ENCODE measurements at regions not wholly inside any gene's neighbourhood (a gene's known extent, or its start where the extent isn't known, plus 50 kb on each side); places are given as distances from the start of the nearest gene placed in this dataset.

DNA sequence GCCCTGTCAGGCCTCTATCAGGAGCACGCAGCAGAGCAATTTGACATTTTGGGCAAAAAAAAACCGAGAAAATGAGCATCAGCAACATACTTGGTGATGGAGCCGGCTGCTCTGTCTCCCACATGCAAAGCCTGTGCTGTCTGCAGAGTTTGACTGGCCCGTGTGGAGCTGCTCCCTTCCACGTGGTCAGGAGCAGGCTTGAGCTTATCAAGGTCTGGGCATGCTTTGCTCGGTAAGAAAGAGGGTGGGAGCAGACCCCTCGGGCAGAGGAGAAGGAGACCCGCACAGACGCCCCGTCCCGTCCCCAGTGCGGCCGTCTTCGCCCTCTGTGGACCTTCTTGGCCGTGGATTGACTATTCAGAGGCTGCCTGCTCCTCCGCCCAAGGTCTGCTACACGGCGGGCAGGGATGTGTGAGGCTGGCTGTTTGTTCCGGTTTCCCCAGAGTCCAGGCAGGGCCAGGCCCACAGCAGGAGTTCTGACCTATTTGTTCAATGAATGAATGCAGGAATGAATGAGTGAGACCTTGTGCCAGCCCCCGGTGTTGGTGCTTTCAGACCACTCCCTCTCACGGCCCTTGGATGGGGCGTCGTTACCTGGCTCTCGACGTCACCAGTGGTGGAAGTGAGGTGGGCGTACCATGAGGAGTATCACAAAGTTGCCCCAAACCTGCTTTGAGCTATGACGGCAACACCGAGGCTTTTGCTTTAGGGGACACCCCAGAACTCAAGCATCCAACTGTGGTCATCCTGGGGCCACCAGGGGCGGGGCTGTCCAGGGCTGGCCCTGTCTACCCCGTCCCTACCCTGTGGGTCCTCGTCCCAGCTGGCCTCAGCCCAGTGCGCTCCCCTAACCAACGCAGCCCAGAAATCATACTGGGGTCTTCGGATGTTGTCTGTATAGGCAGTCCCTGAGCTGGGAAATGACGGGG, 54.7 kb upstream of the ADRA2C start:
- H3K27ac ChIP-seq: no peak overlapping the region
- H3K9me3 ChIP-seq: no peaks in the 10 kb centered on the region
- TF ChIP-seq RNF2 (IDR thresholded peaks at IDR 0.05; ENCODE audit: borderline replicate concordance, low read depth) (no peak), NR3C1 (IDR thresholded peaks at IDR 0.05) (no peak), BHLHE40 (IDR thresholded peaks at IDR 0.05; ENCODE audit: low read depth, low read length) (no peak), HOXA7 (CRISPR knock-in tag; IDR thresholded peaks at IDR 0.05) (no peak), RAD21 (conservative IDR thresholded peaks at IDR 0.05 in 1 of 2, IDR thresholded peaks at IDR 0.05 in 1 of 2) (no peak)
- 46% methylated on average over 14 of the region's 35 CpGs for WGBS (ENCODE audit: missing lambda C conversion rate)
- FAIRE-seq (no peak), ATAC-seq (no peak), DNase-seq (ENCODE audit: low read depth in 1 of 2, low spot score in 1 of 2) (no peak)
- POLR2A ChIA-PET: no interaction called here
- no peak overlapping the region for H3K4me3 ChIP-seq
- CTCF ChIA-PET: no interaction called here
- H3K4me1 ChIP-seq: no peaks in the 10 kb centered on the region
- H3K4me2 ChIP-seq: no peak overlapping the region

DNA sequence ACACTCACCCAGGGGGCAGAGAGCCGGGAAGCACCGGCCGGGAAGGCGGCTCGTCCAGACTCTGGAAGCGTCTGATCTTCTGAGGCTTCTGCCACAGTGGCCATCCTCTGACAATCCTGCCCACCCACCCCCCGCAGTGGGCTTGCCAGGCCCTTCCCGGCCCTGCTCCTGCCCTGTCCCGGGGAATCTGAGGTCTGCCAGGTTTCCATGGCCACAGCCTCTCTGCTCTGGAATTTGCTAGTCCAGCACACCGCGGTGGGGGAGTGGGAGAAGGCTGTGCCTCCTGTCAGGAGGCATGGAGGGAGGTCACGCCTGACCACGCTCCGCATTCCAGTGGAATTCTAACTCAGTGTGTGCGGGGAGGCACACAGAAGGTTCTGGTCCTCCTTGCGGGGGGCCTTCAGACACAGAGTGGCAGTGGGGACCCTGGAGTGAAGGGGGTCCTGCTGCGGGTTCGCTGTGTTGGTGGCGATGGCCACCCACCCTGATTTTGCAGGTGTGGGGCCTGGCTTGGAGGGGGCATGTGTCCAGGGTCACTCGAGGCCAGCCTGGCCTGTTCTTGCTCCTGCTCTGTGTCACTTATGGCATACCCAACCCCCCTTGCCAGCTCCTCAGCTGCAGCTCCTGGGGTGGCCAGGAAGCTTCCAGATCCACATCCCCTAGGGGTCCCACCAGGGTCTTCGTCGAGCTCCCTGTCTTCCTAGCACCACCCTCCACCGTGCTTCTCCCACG, 55.6 kb upstream of the ADRA2C start:
- ATAC-seq: no peak
- no peak for FAIRE-seq
- ChIA-PET CTCF (no interaction called here), POLR2A (no interaction called here)
- H3K9me3 ChIP-seq: no peaks in the 10 kb centered on the region
- WGBS (ENCODE audit: missing lambda C conversion rate): 72% methylated on average over 4 of the region's 24 CpGs
- H3K27ac ChIP-seq: no peak overlapping the region
- no peak overlapping the region for H3K4me2 ChIP-seq
- DNase-seq (ENCODE audit: low read depth in 1 of 2, low spot score in 1 of 2): no peak
- TF ChIP-seq CHD4 (IDR thresholded peaks at IDR 0.05; ENCODE audit: borderline replicate concordance): no peak
- no peak for TF ChIP-seq TFCP2L1 (CRISPR knock-in tag; IDR thresholded peaks at IDR 0.05)
- H3K4me3 ChIP-seq: no peak overlapping the region
- H3K4me1 ChIP-seq: no peaks in the 10 kb centered on the region

DNA sequence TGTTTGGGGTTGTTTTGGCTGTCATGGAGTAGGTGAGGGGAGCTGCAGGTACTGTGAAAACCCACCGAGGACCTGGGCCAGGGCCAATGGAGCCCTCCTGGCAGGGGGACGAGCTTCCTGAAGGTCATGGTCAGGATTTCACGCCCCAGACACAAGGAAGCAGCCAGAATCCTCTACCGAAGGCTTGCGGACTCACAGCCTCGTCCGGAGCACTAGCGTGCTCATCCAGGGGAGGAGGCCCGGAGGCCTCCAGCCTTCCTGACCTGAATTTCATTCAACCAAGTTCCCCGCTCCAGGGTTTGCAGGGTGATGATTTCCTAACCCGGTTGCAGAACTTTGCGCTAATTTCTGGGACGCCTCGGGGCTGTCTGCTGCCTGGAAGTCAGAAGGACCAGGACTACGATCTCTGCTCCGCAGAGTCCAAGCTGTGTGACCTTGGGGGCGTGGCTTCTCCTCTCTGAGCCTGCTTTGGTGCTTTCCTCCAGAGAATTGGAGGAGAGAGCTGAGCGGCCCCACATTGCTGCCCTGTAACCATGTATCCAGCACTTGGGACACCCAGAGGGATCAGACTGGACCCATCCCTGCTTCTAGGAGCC, 56.2 kb upstream of the ADRA2C start:
- no peaks in the 10 kb centered on the region for H3K4me1 ChIP-seq

More for the DNA sequence above, 56.2 kb upstream of the ADRA2C start:
- 68% methylated on average over 9 of the region's 18 CpGs for WGBS (ENCODE audit: missing lambda C conversion rate)
- ChIA-PET CTCF (no interaction called here), POLR2A (no interaction called here)
- no peak for DNase-seq (ENCODE audit: low read depth in 1 of 2, low spot score in 1 of 2)
- FAIRE-seq: no peak
- Histone ChIP-seq H3K4me2 (no peak overlapping the region), H3K9me3 (no peaks in the 10 kb centered on the region), H3K4me3 (no peak overlapping the region), H3K27ac (no peak overlapping the region)
- no peak for ATAC-seq
- TF ChIP-seq ZFP36 (IDR thresholded peaks at IDR 0.05; ENCODE audit: borderline replicate concordance, partially characterized antibody) (no peak), SMC3 (IDR thresholded peaks at IDR 0.05) (no peak), FOXS1 (CRISPR knock-in tag; IDR thresholded peaks at IDR 0.05) (no peak), NR3C1 (IDR thresholded peaks at IDR 0.05) (no peak), RCOR1 (IDR thresholded peaks at IDR 0.05; ENCODE audit: low read depth, low read length) (no peak), RAD21 (conservative IDR thresholded peaks at IDR 0.05 in 1 of 2, IDR thresholded peaks at IDR 0.05 in 1 of 2) (no peak), HEYL (CRISPR knock-in tag; IDR thresholded peaks at IDR 0.05) (no peak), SREBF2 (IDR thresholded peaks at IDR 0.05) (no peak), KDM5A (IDR thresholded peaks at IDR 0.05) (no peak), TFCP2L1 (CRISPR knock-in tag; IDR thresholded peaks at IDR 0.05) (no peak), RFX5 (IDR thresholded peaks at IDR 0.05) (no peak), KDM1A (IDR thresholded peaks at IDR 0.05; ENCODE audit: low read depth) (no peak), MAFK (IDR thresholded peaks at IDR 0.05; ENCODE audit: partially characterized antibody) (no peak), RNF2 (IDR thresholded peaks at IDR 0.05; ENCODE audit: borderline replicate concordance, low read depth) (no peak), ESRRA (IDR thresholded peaks at IDR 0.05; ENCODE audit: borderline replicate concordance, low read length) (no peak), CHD4 (IDR thresholded peaks at IDR 0.05; ENCODE audit: borderline replicate concordance) (no peak)
- TF ChIP-seq, protein P1, sequence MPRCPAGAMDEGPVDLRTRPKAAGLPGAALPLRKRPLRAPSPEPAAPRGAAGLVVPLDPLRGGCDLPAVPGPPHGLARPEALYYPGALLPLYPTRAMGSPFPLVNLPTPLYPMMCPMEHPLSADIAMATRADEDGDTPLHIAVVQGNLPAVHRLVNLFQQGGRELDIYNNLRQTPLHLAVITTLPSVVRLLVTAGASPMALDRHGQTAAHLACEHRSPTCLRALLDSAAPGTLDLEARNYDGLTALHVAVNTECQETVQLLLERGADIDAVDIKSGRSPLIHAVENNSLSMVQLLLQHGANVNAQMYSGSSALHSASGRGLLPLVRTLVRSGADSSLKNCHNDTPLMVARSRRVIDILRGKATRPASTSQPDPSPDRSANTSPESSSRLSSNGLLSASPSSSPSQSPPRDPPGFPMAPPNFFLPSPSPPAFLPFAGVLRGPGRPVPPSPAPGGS (IDR thresholded peaks at IDR 0.05): no peak
- TF ChIP-seq, protein P2, sequence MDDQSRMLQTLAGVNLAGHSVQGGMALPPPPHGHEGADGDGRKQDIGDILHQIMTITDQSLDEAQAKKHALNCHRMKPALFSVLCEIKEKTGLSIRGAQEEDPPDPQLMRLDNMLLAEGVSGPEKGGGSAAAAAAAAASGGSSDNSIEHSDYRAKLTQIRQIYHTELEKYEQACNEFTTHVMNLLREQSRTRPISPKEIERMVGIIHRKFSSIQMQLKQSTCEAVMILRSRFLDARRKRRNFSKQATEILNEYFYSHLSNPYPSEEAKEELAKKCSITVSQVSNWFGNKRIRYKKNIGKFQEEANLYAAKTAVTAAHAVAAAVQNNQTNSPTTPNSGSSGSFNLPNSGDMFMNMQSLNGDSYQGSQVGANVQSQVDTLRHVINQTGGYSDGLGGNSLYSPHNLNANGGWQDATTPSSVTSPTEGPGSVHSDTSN (IDR thresholded peaks at IDR 0.05): no peak

Data from A549 (cell line).